Medulla oblongata (tissue), 1 donor: ENCODE measurements at regions not wholly inside any gene's neighbourhood (a gene's known extent, or its start where the extent isn't known, plus 50 kb on each side); places are given as distances from the start of the nearest gene placed in this dataset.
A peak's percentile ranks its signal among the peaks of the same experiment; 100 is the strongest.
"Not testable (repeated sequence)": the region's sequence is repeated elsewhere in the genome, so short reads cannot be mapped to it uniquely, and the experiment has no call there.

Experiments used
- DNase-seq: peaks from one replicate; pipeline ENCODE4 v3.0.0-alpha.2; 2015; ENCODE audit errors: extremely low spot score

DNA sequence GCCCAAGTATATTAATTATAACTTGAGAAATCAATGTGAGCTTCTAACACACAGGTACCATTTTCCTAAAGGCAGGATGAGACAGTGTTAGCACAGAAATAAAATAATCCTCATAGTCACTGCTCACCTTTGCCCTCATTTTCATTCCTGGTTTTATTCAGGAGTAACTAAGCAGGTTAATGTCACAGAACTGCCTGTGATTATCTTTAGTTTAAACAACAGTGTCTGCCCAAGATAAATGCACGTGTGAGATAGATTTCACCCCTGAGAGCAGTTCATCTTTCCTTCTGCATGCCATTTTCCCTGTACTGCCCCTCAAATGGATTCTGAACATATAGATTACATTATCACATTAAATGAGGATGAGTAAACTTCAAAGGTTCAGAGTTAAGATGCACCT lies 250.7 kb downstream of the RMST start:
- DNase-seq, result no peak

DNA sequence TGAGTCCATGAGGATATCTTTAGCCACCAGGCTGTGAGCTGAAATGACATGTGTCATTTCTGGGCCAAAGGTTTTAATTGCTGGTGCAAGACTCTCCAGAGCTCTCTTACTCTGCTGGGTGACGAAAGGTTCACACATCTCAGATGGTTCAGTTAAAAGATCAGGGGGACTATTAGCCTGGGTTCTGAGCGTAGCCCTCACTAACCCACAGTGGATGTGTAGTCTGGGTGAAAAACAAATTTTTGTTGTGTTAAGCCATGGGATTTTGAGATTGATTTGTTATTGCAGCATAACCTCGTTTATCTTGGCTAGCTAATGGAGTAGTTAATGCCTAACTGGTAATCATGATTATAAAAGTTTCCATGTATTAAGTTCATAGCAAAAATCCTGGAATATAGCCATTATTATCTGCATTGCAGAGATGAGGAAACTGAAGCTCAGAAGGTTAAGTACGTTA lies 251.5 kb downstream of the RMST start:
- DNase-seq, result no peak

DNA sequence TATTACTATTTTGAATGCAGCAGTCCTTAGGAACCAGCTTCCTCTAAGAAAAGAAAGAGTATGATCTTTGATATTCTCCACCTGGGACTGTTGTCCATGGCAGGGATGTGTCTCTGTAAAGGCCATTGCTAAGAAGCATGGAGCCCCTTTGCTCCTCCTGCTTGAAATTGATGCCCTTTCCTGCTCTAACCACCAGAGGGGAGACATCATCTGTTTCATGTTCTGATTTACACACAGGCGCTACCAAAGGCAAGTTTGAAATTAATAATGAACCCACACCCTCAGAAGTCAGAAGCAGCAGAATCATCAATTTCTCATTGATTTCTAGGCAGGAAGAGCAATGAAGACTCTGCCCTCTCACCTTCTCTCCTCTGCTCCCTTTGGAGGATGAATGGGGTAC lies 253.8 kb downstream of the RMST start:
- DNase-seq, result no peak

DNA sequence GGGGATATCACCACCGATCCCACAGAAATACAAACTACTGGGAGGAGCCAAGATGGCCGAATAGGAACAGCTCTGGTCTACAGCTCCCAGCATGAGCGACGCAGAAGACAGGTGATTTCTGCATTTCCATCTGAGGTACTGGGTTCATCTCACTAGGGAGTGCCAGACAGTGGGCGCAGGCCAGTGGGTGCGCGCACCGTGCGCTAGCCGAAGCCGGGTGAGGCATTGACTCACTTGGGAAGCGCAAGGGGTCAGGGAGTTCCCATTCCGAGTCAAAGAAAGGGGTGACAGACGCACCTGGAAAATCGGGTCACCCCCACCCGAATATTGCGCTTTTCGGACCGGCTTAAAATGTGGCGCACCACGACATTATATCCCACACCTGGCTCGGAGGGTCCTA lies 261.2 kb downstream of the RMST start:
- not testable (repeated sequence) for DNase-seq

GRCh38 chr12:97745406-97746101 lies 282.9 kb downstream of the RMST start:
- DNase-seq, result no peak

- DNase-seq, result no peak
Measured at GRCh38 chr12:97748298-97748697, 285.7 kb downstream of the RMST start.

- no peak for DNase-seq
Measured at GRCh38 chr12:97751704-97752103, 289.1 kb downstream of the RMST start.

- DNase-seq, result no peak
Measured at GRCh38 chr12:97752129-97752528, 289.5 kb downstream of the RMST start.

DNA sequence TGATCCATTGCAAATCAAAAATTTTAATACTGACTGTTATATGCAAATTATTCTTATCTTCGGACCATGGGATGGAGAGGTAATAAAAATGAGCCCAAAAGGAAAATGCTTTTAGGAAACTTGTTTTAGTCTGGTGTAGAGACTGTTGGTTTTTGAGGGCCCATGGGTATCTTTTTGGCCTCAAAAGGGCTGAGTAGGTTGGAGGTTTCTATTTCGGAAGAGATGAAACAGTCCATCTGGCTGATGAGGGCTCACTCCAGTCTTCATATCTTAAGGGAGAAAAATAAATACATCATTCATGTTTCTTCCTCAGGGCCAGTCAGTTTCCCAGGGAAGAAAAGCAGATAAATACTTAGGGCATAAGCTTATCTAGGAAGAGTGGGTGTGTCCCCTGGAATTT lies 290.7 kb downstream of the RMST start:
- DNase-seq, result no peak

GRCh38 chr12:97754306-97754705 lies 291.7 kb downstream of the RMST start:
- no peak for DNase-seq

GRCh38 chr12:97756066-97756666 lies 293.6 kb downstream of the RMST start:
- no peak for DNase-seq

DNA sequence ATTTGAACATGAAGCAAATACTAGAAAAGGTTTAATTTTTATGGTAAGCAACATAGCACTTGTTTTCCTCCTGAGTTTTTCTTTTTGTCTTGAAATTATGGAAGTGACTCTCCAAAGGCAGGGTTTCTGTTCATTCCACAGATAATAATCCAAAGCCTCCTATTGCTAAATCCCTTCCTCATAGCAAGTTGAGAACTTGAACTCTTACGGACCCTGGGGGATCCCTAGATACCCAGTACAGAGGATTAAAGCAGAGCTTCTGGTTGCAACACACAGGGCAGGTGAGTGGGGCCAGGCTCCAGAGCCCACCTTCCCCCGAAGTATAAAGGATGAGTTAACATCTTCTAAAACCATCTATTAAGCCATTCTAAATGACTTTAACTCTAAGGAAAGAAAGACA lies 294.1 kb downstream of the RMST start:
- DNase-seq, result no peak

DNA sequence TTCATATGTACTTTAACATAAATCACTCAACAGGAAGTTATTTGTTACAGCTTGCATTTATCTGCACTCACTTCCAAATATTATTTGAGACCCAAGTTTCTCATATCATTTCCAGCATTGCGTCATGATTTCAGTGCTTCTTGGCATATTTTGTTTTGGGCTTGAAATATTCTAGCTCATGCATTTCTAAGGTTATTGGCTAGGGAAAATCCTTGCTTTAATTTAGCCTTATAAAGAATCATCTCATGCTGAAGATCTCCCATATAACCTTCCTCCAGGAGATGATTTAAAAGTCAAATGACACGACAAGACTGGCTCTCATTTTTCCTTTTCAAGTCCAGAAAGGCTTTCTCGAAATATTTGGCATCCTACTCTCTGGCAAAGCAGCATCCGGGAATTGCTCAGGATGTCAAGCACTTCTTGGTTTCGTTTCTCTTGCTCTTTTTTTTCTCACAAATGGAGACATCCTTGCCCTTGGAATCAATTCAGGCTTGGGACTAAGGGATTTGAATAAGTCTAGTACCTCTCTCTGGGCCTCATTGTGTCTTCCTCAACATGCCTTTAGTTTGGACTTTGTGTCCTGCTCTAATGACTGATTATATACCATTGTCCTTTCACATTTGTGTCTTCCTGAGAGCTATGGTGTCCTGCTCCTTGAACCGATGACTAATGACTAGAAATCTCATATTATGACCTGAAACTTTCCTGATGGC lies 295.0 kb downstream of the RMST start:
- peak; percentile 33 for DNase-seq

GRCh38 chr12:97758194-97758501 lies 295.5 kb downstream of the RMST start:
- no peak for DNase-seq

GRCh38 chr12:97758586-97758985 lies 296.0 kb downstream of the RMST start:
- no peak for DNase-seq

DNA sequence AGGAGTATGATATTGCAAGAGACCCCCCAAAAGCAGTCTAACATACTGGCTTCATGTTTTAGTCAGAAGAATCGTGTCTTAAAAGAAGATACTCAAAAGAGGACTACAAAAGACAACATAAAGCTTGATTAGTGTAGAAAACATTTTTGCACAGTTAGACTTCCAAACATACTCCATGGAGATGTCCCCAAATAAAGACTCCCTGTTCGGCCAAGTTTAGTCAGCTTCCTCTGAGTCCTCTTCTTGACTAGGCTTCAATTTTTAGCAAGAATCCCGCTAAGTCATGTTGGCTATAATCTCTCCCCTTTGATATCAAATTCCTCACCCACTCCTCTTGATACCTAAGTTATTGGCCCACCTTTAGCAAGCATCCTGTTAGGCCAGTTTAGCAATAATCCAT lies 298.0 kb downstream of the RMST start:
- DNase-seq, result no peak

DNA sequence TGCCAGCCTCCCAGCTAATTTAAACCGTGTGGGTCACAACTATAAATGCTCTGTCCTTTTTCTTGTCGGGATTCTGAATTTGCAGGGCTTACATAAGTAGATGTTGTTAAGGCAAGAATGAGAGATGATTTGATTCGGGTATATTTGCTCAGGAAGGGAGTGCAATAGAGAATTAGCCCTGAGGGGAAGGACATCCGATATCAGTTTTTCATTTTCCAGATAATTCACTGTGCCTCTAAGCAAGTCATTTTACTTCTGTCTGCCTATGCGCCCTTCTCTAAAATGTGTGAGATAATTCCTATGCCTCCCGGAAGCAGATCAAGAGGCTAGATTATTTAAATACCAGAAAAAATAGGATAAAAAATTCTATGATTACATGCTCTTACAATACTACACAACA lies 300.5 kb downstream of the RMST start:
- DNase-seq, result no peak

DNA sequence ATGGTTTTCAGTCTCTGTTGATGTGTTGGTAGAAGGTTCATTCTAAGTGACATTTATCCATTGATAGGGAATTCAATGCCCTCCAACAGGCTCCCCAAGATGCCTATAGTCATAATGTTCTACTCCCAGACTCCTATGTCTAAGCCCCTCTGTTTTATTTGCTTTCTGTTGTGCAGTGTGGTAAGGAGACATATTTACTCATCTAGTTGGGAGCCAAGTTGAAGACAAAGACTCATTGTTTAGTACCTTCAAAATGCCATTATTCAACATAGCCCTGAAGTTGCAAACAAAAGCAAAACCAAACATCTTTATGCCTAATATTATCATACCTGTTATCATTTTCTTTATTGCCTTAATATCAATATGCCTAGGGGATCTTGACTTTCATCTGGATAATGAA lies 302.1 kb downstream of the RMST start:
- no peak for DNase-seq

DNA sequence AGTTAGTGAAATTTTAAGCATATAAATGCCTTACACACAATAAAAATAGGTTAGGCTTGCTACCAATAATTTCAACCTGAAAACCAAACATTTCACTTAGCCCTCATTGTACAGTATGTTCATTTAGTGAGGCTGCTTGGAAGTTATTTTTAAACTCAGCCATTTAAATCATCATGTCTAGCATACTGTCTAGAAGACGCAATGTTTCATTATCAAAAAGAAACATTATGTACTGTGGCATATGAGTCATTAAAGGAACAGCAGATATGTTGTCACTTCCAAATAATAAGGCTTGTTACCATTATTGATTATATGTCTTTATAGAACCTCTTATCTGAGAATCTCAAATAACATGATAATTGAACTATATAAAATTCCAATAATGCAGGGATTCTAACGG lies 304.7 kb downstream of the RMST start:
- no peak for DNase-seq

DNA sequence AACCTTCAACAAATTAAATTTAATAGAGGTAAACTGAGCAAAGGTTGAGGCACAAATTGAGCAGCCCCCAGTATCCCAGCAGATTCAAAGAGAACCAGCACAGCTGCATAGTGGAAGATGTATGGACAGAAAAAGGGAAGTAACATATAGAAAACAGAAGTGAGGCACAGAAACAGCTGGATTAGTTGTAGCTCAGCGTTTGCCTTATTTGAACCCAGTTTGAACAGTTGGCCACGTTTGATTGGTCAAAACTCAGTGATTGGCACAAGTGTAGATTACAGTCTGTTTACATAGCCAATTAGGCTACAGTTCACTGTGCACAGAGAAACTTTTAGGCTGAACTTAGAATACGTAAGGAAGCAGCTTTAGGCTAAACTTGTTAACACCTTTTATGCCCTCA lies 315.5 kb downstream of the RMST start:
- no peak for DNase-seq

- no peak for DNase-seq
Measured at GRCh38 chr12:97781342-97781741, 318.7 kb downstream of the RMST start.

DNA sequence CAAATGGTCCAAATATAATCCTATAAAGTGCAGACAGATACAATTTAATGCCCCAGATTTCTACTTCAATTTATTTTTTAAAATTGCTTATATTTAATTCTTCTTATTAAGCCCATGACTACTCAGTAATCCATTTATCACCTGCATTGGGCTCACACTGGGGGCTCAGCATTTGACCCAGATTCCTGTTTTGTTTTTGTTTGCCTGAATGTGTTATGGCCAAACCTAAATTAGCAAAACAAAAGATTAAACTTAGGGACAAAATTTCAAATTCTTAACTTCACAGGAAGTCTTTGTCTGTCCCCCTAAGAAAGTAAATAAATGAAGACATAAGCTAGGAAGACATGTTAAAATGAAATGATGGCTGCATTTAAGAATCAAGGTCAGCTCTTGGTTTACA lies 322.3 kb downstream of the RMST start:
- DNase-seq, result no peak

DNA sequence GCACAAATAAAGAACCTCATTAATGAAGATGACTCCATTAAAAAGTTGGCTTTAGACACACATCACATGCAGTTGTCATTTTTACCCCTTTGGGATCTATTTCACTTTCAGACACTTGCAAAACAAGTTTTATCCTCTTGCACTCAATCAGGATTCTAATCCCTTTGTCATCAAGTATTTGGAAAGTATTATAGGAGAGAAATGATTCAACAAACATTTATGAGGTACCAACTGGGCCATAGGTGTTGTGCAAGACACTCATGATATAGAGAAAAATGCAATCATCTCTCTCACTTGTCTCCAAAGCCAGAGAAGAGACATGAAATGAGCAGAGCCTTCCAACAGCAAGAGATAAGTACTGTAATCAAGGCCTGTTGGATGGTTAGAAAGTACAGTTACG lies 327.7 kb downstream of the RMST start:
- DNase-seq, result no peak
